H9 (cell line): ENCODE measurements at regions not wholly inside any gene's neighbourhood (a gene's known extent, or its start where the extent isn't known, plus 50 kb on each side); places are given as distances from the start of the nearest gene placed in this dataset.

Experiments
- DNase-seq: peaks from one replicate; pipeline ENCODE4 v3.0.0-alpha.2; 2017
- H2AFZ ChIP-seq: one replicate; pipeline ENCODE4 v1.6.1; 2013; ENCODE audit warnings: mild to moderate bottlenecking, low read length, control low read depth, moderate library complexity
- H2AK5ac ChIP-seq: 2 replicates; pipeline ENCODE4 v1.6.1; 2013; ENCODE audit warnings: low read length, control low read depth, mixed read lengths; ENCODE audit not compliant: insufficient read length
- H2BK120ac ChIP-seq: one replicate; pipeline ENCODE4 v1.6.1; 2013; ENCODE audit warnings: low read depth, mild to moderate bottlenecking, low read length, control low read depth, inconsistent platforms; ENCODE audit not compliant: poor library complexity, severe bottlenecking
- H2BK12ac ChIP-seq: 2 replicates; pipeline ENCODE4 v1.6.1; 2013; ENCODE audit warnings: low read length, control low read depth, mixed read lengths, low read depth; ENCODE audit not compliant: insufficient read length
- H2BK15ac ChIP-seq: 2 replicates; pipeline ENCODE4 v1.6.1; 2013; ENCODE audit warnings: low read depth, low read length, control low read depth
- H2BK20ac ChIP-seq: one replicate; pipeline ENCODE4 v1.6.1; 2013; ENCODE audit warnings: low read depth, mild to moderate bottlenecking, low read length, control low read depth, inconsistent platforms; ENCODE audit not compliant: poor library complexity, severe bottlenecking
- H2BK5ac ChIP-seq: 2 replicates; pipeline ENCODE4 v1.6.1; 2013; ENCODE audit warnings: low read length, control low read depth, mixed read lengths; ENCODE audit not compliant: insufficient read length
- H3K14ac ChIP-seq: 2 replicates; pipeline ENCODE4 v1.6.1; 2013; ENCODE audit warnings: low read length, control low read depth; ENCODE audit not compliant: insufficient read depth
- H3K18ac ChIP-seq: 2 replicates; pipeline ENCODE4 v1.6.1; 2013; ENCODE audit warnings: low read depth, mild to moderate bottlenecking, mixed read lengths, low read length, control low read depth; ENCODE audit not compliant: insufficient read length
- H3K23ac ChIP-seq: 2 replicates; pipeline ENCODE4 v1.6.1; 2013; ENCODE audit warnings: low read length, control low read depth, mixed read lengths, low read depth; ENCODE audit not compliant: insufficient read length
- H3K23me2 ChIP-seq: 2 replicates; pipeline ENCODE4 v1.6.1; 2013; ENCODE audit warnings: low read depth, mild to moderate bottlenecking, mixed read lengths, low read length, control low read depth; ENCODE audit not compliant: insufficient read length, poor library complexity, severe bottlenecking
- H3K27ac ChIP-seq: 2 replicates; pipeline ENCODE4 v1.5.1; 2013; ENCODE audit warnings: low read length, control low read depth, mixed read lengths, low read depth; ENCODE audit not compliant: insufficient read length
- H3K27me3 ChIP-seq: 2 replicates; pipeline ENCODE4 v1.6.1; 2013; ENCODE audit warnings: low read length, control low read depth, inconsistent platforms; ENCODE audit not compliant: insufficient read depth
- H3K4ac ChIP-seq: 2 replicates; pipeline ENCODE4 v1.6.1; 2013; ENCODE audit warnings: low read depth, mild to moderate bottlenecking, control low read depth, inconsistent platforms, low read length, moderate library complexity
- H3K4me1 ChIP-seq: 2 replicates; pipeline ENCODE4 v1.6.1; 2013; ENCODE audit warnings: low read length, control low read depth, inconsistent platforms; ENCODE audit not compliant: insufficient read depth
- H3K4me2 ChIP-seq: 2 replicates; pipeline ENCODE4 v1.6.1; 2013; ENCODE audit warnings: low read length, control low read depth, mixed read lengths; ENCODE audit not compliant: insufficient read length, insufficient read depth
- H3K56ac ChIP-seq: 2 replicates; pipeline ENCODE4 v1.6.1; 2013; ENCODE audit warnings: low read depth, mild to moderate bottlenecking, mixed read lengths, low read length, control low read depth; ENCODE audit not compliant: insufficient read length
- H3K79me1 ChIP-seq: 2 replicates; pipeline ENCODE4 v1.6.1; 2013; ENCODE audit warnings: low read depth, mild to moderate bottlenecking, moderate library complexity, low read length, control low read depth, inconsistent platforms; ENCODE audit not compliant: insufficient read depth, poor library complexity, severe bottlenecking
- H3K79me2 ChIP-seq: 2 replicates; pipeline ENCODE4 v1.6.1; 2013; ENCODE audit warnings: low read length, control low read depth, inconsistent platforms; ENCODE audit not compliant: insufficient read depth
- H3K9ac ChIP-seq: 2 replicates; pipeline ENCODE4 v1.6.1; 2013; ENCODE audit warnings: low read length, control low read depth, mixed read lengths; ENCODE audit not compliant: insufficient read length; ENCODE audit errors: extremely low read depth
- H3K9me3 ChIP-seq: one replicate; pipeline ENCODE4 v1.6.1; 2013; ENCODE audit warnings: low read depth, low read length, inconsistent platforms; ENCODE audit not compliant: control insufficient read depth
- H3T11ph ChIP-seq: one replicate; pipeline ENCODE4 v1.6.1; 2013; ENCODE audit warnings: mild to moderate bottlenecking, low read length, control low read depth, inconsistent platforms
- H4K20me1 ChIP-seq: one replicate; pipeline ENCODE4 v1.6.1; 2013; ENCODE audit not compliant: control insufficient read depth, insufficient read length, insufficient read depth
- H4K5ac ChIP-seq: 2 replicates; pipeline ENCODE4 v1.6.1; 2013; ENCODE audit warnings: low read depth, mild to moderate bottlenecking, mixed read lengths, low read length, control low read depth; ENCODE audit not compliant: insufficient read length
- H4K8ac ChIP-seq: replicated peaks from 2 replicates; pipeline ENCODE4 v1.6.1; 2013; ENCODE audit warnings: low read length, control low read depth, mixed read lengths, low read depth; ENCODE audit not compliant: insufficient read length
- H4K91ac ChIP-seq: 2 replicates; pipeline ENCODE4 v1.6.1; 2013; ENCODE audit warnings: low read depth, mild to moderate bottlenecking, moderate library complexity, mixed read lengths, low read length, control low read depth; ENCODE audit not compliant: insufficient read length
- H3K27ac Mint-ChIP-seq, 3 experiments: 2 replicates in 2 of 3; 3 replicates in 1 of 3; pipeline ENCODE4 v1.8.0; 2020 to 2021; ENCODE audit warnings: mixed read lengths in 3 of 3, mild to moderate bottlenecking in 1 of 3, moderate library complexity in 1 of 3
- H3K27me3 Mint-ChIP-seq: 2 replicates; pipeline ENCODE4 v1.8.0; 2021; ENCODE audit warnings: low read depth, mild to moderate bottlenecking, moderate library complexity, mixed read lengths
- H3K36me3 Mint-ChIP-seq, 3 experiments: 2 replicates in 2 of 3; 3 replicates in 1 of 3; pipeline ENCODE4 v1.8.0; 2020 to 2021; ENCODE audit warnings: low read depth in 3 of 3, mixed read lengths in 3 of 3; ENCODE audit not compliant: insufficient read depth in 1 of 3
- H3K4me1 Mint-ChIP-seq, 2 experiments: 2 replicates each; pipeline ENCODE4 v1.8.0; 2020; ENCODE audit warnings: mixed read lengths in 2 of 2
- H3K4me3 Mint-ChIP-seq, 2 experiments: 2 replicates in 1 of 2; 3 replicates in 1 of 2; pipeline ENCODE4 v1.8.0; 2020 to 2021; ENCODE audit warnings: mild to moderate bottlenecking in 2 of 2, mixed read lengths in 2 of 2, moderate library complexity in 1 of 2
- H3K9me3 Mint-ChIP-seq, 2 experiments: 2 replicates in 1 of 2; 3 replicates in 1 of 2; pipeline ENCODE4 v1.8.0; 2020; ENCODE audit warnings: mild to moderate bottlenecking in 2 of 2, mixed read lengths in 2 of 2, moderate library complexity in 1 of 2
- WGBS: extraction: QIAGEN DNeasy Blood & Tissue Kit; methylation state at CpG from one replicate; pipeline ENCODE4 v1.1.7; 2013; ENCODE audit warnings: missing lambda C conversion rate, low lambda C conversion rate, mixed read lengths; ENCODE audit not compliant: insufficient read length; ENCODE audit errors: extremely low coverage; 5-methylcytosine and 5-hydroxymethylcytosine counted together
- TF ChIP-seq, protein P1 (sequence below): fragments of 200-600 bp; sonication (generic); conservative IDR thresholded peaks from 3 replicates; pipeline ENCODE4 v1.8.0; 2021; ENCODE audit warnings: antibody characterized with exemption, mild to moderate bottlenecking

DNA sequence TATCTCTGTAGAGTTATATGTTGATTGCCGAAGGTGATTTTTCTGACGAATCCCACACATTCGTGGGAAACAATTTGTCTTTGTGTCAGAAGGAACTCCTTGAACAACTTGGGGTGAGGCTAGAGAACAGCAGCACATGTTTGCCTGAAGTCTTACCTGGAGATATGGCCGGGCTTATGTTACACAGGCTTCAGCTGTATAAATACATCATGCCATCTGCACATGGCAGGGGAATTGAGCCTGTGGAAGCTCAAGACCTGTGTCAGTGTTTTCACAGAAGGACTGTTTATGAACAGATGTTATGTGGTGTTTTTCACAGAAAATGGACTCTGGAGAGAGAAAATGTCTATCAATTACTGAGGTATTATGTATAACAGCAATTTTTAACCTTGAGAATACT, 203.6 kb upstream of the MDFIC2 start:
- H3K9me3 ChIP-seq = no peaks in the 10 kb centered on the region
- no peak overlapping the region for H2BK120ac ChIP-seq
- no peak overlapping the region for H3K14ac ChIP-seq
- H3K56ac ChIP-seq = no peak overlapping the region
- peaks cover 23 to 26% of the 10 kb centered on the region in 2 experiments for H3K4me1 Mint-ChIP-seq
- no peak overlapping the region for H2AFZ ChIP-seq
- no peak overlapping the region; a peak in 1 of 7 replicates for H3K27ac Mint-ChIP-seq
- no peak for DNase-seq
- no peaks in the 10 kb centered on the region for H3K23me2 ChIP-seq
- no peak overlapping the region for H2BK12ac ChIP-seq
- H4K91ac ChIP-seq = no peak overlapping the region
- H3K27me3 ChIP-seq = no peaks in the 10 kb centered on the region
- no peak overlapping the region for H4K5ac ChIP-seq
- H3T11ph ChIP-seq = no peak overlapping the region
- H3K4me2 ChIP-seq = no peak overlapping the region
- no peaks in the 10 kb centered on the region for H3K36me3 Mint-ChIP-seq
- H4K8ac ChIP-seq = no peak overlapping the region
- H3K4me1 ChIP-seq = no peaks in the 10 kb centered on the region; the same call in 1 of the 2 replicates
- H3K9me3 Mint-ChIP-seq = no peaks in the 10 kb centered on the region
- no peak overlapping the region for H2BK15ac ChIP-seq
- H3K79me1 ChIP-seq = no peaks in the 10 kb centered on the region
- TF ChIP-seq, protein P1, sequence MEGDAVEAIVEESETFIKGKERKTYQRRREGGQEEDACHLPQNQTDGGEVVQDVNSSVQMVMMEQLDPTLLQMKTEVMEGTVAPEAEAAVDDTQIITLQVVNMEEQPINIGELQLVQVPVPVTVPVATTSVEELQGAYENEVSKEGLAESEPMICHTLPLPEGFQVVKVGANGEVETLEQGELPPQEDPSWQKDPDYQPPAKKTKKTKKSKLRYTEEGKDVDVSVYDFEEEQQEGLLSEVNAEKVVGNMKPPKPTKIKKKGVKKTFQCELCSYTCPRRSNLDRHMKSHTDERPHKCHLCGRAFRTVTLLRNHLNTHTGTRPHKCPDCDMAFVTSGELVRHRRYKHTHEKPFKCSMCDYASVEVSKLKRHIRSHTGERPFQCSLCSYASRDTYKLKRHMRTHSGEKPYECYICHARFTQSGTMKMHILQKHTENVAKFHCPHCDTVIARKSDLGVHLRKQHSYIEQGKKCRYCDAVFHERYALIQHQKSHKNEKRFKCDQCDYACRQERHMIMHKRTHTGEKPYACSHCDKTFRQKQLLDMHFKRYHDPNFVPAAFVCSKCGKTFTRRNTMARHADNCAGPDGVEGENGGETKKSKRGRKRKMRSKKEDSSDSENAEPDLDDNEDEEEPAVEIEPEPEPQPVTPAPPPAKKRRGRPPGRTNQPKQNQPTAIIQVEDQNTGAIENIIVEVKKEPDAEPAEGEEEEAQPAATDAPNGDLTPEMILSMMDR = no peak
- no peak overlapping the region for H3K9ac ChIP-seq
- H2BK20ac ChIP-seq = no peak overlapping the region
- no peaks in the 10 kb centered on the region for H4K20me1 ChIP-seq
- no peak overlapping the region for H3K18ac ChIP-seq
- no peak overlapping the region for H3K4me3 Mint-ChIP-seq
- no peak overlapping the region for H3K27ac ChIP-seq
- WGBS = no CpG with 5 or more reads among the region's 4 CpGs
- no peak overlapping the region for H3K4ac ChIP-seq
- no peak overlapping the region for H3K23ac ChIP-seq
- H2AK5ac ChIP-seq = no peak overlapping the region
- no peaks in the 10 kb centered on the region for H3K79me2 ChIP-seq
- H3K27me3 Mint-ChIP-seq = no peaks in the 10 kb centered on the region
- no peak overlapping the region for H2BK5ac ChIP-seq
